ENCODE measurements at regions not wholly inside any gene's neighbourhood (a gene's known extent, or its start where the extent isn't known, plus 50 kb on each side); places are given as distances from the start of the nearest gene placed in this dataset.

DNA sequence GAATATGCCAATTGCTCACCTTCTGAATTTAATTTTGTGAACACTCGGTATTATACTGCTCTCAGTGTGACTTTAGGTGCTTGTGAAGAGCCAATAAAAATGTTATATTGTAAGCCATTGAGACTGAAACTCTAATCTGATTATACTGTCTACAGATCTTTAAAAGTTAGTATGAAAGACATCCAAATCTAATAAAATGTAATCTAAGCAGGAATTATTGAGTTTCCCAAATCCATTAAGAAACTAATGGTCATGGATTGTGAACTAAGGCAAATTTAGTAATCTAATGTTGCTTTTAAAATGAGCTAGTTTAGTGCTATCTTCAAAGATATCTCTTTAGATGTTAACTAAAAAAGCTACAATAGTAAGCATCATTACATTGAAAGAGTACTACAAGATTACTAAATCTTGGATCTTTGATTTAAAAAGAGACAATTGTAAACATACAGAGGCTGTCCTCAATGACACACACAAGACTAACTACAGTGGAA lies 1132.4 kb upstream of the B3GALT2 start:
- TF ChIP-seq, protein P1, sequence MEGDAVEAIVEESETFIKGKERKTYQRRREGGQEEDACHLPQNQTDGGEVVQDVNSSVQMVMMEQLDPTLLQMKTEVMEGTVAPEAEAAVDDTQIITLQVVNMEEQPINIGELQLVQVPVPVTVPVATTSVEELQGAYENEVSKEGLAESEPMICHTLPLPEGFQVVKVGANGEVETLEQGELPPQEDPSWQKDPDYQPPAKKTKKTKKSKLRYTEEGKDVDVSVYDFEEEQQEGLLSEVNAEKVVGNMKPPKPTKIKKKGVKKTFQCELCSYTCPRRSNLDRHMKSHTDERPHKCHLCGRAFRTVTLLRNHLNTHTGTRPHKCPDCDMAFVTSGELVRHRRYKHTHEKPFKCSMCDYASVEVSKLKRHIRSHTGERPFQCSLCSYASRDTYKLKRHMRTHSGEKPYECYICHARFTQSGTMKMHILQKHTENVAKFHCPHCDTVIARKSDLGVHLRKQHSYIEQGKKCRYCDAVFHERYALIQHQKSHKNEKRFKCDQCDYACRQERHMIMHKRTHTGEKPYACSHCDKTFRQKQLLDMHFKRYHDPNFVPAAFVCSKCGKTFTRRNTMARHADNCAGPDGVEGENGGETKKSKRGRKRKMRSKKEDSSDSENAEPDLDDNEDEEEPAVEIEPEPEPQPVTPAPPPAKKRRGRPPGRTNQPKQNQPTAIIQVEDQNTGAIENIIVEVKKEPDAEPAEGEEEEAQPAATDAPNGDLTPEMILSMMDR (conservative IDR thresholded peaks at IDR 0.05), result no peak
- no peak for TF ChIP-seq EZH2 (IDR thresholded peaks at IDR 0.05; ENCODE audit: low read depth)

Data from PC-9 (cell line).